Lower leg skin (tissue), 4 donors: ENCODE measurements at regions not wholly inside any gene's neighbourhood (a gene's known extent, or its start where the extent isn't known, plus 50 kb on each side); places are given as distances from the start of the nearest gene placed in this dataset.

Source experiments
- DNase-seq, 2 donors: peaks; one replicate each; pipeline ENCODE4 v3.0.0-alpha.2; 2019; ENCODE audit warnings: low spot score in 2 of 2
- H3K4me3 ChIP-seq: fragments of 200-600 bp; sonication (generic); 2 replicates; pipeline ENCODE4 v1.5.1; 2017; ENCODE audit warnings: mild to moderate bottlenecking, low read depth; ENCODE audit not compliant: poor library complexity, severe bottlenecking
- POLR2A ChIP-seq, 2 donors: fragments of 450-650 bp; IDR thresholded peaks; one replicate each; pipeline ENCODE4 v1.6.1; 2016 to 2017; ENCODE audit warnings: antibody characterized with exemption in 2 of 2, mild to moderate bottlenecking in 1 of 2, moderate library complexity in 1 of 2
- WGBS, 2 donors: methylation state at CpG; one replicate each; pipeline ENCODE4 v1.1.5; 2018; 5-methylcytosine and 5-hydroxymethylcytosine counted together
- intact Hi-C: fragments of 100-400 bp; cut with DNase I; formaldehyde crosslinking; loops from one replicate; pipeline ENCODE4 v1.15.0; 2023; ENCODE audit warnings: low total_unique reads
- TF ChIP-seq, protein P1 (sequence below), 3 donors: fragments of 450-650 bp; IDR thresholded peaks; one replicate each; pipeline ENCODE4 v1.5.1; 2016; ENCODE audit warnings: antibody characterized with exemption in 3 of 3, mild to moderate bottlenecking in 3 of 3, moderate library complexity in 2 of 3

DNA sequence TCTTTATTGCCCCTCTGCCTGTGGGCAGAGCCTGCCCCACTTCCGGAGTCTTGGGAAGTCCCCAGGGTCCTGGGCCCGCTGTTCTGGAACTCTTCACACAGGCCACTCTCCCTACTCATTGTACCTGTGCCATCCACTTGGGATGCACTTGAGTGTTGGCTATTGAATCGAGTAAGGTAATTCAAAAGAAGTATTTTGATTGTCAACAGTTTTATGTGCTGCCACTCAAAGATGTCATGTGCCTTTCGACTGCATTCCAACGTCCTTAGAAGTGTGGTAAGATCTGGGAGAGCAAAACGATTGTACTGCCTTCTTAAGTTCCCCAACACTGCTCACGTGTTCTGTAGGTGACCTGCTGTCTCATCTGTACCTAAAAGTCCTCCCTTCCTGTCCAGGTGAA, 77.0 kb upstream of the SMIM21 start:
- TF ChIP-seq, protein P1, sequence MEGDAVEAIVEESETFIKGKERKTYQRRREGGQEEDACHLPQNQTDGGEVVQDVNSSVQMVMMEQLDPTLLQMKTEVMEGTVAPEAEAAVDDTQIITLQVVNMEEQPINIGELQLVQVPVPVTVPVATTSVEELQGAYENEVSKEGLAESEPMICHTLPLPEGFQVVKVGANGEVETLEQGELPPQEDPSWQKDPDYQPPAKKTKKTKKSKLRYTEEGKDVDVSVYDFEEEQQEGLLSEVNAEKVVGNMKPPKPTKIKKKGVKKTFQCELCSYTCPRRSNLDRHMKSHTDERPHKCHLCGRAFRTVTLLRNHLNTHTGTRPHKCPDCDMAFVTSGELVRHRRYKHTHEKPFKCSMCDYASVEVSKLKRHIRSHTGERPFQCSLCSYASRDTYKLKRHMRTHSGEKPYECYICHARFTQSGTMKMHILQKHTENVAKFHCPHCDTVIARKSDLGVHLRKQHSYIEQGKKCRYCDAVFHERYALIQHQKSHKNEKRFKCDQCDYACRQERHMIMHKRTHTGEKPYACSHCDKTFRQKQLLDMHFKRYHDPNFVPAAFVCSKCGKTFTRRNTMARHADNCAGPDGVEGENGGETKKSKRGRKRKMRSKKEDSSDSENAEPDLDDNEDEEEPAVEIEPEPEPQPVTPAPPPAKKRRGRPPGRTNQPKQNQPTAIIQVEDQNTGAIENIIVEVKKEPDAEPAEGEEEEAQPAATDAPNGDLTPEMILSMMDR (IDR thresholded peaks at IDR 0.05), result no peak
- TF ChIP-seq POLR2A (IDR thresholded peaks at IDR 0.05), result no peak
- no peak overlapping the region for H3K4me3 ChIP-seq
- WGBS, 2 donors, result 77 to 79% methylated on average over 7 of the region's 7 CpGs
- intact Hi-C loops, result no loop called here
- DNase-seq, result no peak

DNA sequence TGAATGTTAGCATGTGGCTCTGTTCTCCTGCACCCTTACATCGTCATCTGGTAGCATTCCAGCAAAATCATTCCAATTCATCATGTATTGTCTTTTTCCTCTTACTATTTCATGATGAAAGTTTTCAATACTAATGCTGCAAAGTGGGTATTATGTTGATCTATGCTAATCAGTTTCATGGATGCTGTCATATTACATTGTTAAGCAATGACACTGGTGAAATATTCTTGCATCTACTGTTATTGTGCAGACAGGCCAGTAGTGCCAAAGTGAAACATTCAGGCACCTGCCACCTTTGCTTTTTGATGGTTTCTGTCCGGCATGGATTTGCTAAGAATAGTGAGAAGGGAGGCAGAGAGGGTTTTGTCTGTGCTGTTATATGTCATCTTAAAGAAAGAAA, 76.1 kb upstream of the SMIM21 start:
- H3K4me3 ChIP-seq, result no peak overlapping the region
- intact Hi-C loops, result no loop called here
- WGBS, 2 donors, result 73 to 79% methylated on average over 2 of the region's 2 CpGs
- TF ChIP-seq, protein P1 (IDR thresholded peaks at IDR 0.05), result no peak
- TF ChIP-seq POLR2A (IDR thresholded peaks at IDR 0.05), result no peak
- DNase-seq, result no peak

DNA sequence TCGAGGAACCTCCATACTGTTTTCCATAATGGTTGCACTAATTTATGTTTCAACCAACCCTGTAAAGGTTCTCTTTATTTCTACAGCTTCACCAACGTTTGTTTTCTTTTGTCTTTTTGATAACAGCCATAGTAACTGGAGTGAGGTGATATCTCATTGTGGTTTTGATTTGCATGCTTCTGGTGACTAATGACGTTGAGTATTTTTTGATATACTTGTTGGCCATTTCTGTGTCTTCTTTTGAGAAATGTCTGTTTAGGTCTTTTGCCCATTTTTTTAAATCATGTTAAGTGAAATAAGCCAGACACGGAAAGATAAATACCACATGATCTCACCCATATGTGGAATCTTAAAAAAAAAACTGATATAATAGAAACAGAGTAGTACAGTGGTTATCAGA, 74.8 kb upstream of the SMIM21 start:
- no peak for DNase-seq
- no peak for TF ChIP-seq POLR2A (IDR thresholded peaks at IDR 0.05)
- TF ChIP-seq, protein P1 (IDR thresholded peaks at IDR 0.05), result no peak
- no peak overlapping the region for H3K4me3 ChIP-seq
- 72 to 83% methylated on average over 4 of the region's 4 CpGs for WGBS, 2 donors
- intact Hi-C loops, result no loop called here

DNA sequence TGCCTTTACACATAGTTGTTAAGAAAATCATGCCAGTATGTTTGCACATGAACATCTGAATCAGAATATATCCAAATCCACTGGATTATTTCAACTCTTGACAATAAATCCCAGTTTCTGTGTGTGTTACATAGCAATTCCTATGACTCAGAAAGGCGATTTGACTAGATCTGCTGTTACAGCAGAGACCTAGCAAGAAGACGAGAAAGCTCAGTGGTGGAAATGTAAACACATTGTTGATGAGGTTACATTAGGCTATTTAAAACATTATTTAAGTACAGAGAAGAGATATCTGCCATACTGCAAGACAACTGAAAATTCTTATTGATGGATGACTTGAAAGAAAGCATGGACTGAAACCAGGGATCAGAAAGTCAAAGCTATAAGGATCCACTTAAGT, 73.0 kb upstream of the SMIM21 start:
- no peak for DNase-seq
- H3K4me3 ChIP-seq, result no peak overlapping the region
- WGBS, 2 donors, result 80 to 82% methylated on average over 2 of the region's 2 CpGs
- no peak for TF ChIP-seq POLR2A (IDR thresholded peaks at IDR 0.05)
- TF ChIP-seq, protein P1 (IDR thresholded peaks at IDR 0.05), result no peak
- intact Hi-C loops, result no loop called here

DNA sequence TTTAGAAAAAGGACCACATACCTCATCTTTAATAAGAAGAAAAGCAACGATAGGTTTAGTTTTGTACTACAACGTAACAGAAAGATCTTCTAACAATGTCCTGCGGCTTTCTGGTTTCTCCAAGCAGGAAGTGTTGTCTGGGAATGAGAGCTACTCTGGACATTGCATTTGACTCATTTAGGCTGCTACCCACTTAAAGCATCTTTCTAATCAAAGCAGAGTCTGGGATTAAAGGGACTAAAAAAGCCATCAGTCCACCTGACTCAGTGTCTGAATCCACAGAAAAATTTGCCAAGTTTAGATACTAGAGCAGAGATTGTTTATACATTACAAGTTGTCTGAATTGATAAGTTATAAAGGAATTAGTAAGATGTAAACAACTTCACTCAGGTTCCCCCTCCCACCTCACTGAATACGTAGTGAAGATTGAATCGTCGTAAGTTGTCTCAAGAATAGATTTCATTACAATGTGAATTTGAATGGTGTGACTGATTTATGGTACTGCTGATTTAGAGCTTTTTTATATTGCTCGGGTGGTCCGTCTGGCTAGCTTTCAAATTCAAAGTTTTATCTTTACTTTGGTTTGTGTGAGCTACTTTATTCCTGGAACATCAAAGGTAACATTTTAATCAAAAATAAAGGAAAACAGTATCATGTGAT, 70.2 kb upstream of the SMIM21 start:
- H3K4me3 ChIP-seq, result no peak overlapping the region
- TF ChIP-seq, protein P1 (IDR thresholded peaks at IDR 0.05), result no peak
- intact Hi-C loops, result no loop called here
- DNase-seq, result no peak
- 58 to 64% methylated on average over 8 of the region's 8 CpGs for WGBS, 2 donors

DNA sequence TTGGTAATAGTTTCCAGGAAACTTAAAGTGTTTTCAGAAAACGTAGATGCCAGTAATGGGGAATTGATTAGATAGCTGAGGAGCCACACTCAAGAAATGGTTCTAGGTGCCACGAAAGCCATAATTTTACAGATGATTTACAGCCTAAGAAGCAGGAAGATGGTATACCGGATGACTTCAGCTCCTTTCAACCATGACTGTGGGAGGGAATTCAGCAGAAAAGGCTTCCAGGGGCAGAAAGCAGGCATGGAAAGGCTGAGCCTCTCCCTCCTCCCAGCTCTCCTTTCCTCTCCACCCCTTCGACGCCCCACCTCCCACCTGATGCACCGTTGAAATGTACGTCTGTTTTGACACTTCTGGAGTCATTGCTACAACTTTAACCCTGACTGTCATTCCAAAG, 68.6 kb upstream of the SMIM21 start:
- no peak for TF ChIP-seq POLR2A (IDR thresholded peaks at IDR 0.05)
- TF ChIP-seq, protein P1 (IDR thresholded peaks at IDR 0.05), result no peak
- DNase-seq, result no peak
- intact Hi-C loops, result no loop called here
- whole genome bisulfite sequencing, 2 donors, result 58% methylated on average over 7 of the region's 7 CpGs
- H3K4me3 ChIP-seq, result no peak overlapping the region
